Gastrocnemius medialis (tissue), 4 donors: ENCODE measurements at regions not wholly inside any gene's neighbourhood (a gene's known extent, or its start where the extent isn't known, plus 50 kb on each side); places are given as distances from the start of the nearest gene placed in this dataset.

Experiments used
- POLR2A ChIP-seq, 2 donors: fragments of 450-650 bp; IDR thresholded peaks; one replicate each; pipeline ENCODE4 v1.6.1; 2017; ENCODE audit warnings: antibody characterized with exemption in 2 of 2, mild to moderate bottlenecking in 2 of 2, moderate library complexity in 2 of 2
- TF ChIP-seq, protein P1 (sequence below), 5 experiments: fragments of 450-650 bp in 3 of 5; fragments of 200-600 bp in 2 of 5; sonication (generic) in 2 of 5; IDR thresholded peaks in 4 of 5; conservative IDR thresholded peaks in 1 of 5; 1 replicate in 4 of 5; 2 replicates in 1 of 5; pipeline ENCODE4 v1.5.1; 2016 to 2019; ENCODE audit warnings: antibody characterized with exemption in 5 of 5, mild to moderate bottlenecking in 3 of 5, moderate library complexity in 3 of 5

DNA sequence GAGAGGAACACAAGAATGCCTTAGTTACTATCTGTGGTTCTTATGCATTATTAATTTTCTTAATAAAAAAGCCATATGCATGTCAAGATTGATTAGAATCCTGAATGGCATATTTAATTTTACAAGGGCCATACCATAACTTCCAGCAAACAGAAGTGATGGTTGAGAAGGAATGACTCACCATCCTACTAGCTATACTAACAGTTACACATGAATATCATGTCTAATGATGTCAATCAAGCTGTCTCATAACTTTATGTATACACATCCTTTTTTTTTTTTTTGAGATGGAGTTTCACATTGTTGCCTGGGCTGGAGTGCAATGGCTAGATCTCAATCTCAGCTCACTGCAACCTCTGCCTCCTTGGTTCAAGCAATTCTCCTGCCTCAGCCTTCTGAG lies 1123.9 kb downstream of the NLGN4Y start:
- TF ChIP-seq, protein P1, sequence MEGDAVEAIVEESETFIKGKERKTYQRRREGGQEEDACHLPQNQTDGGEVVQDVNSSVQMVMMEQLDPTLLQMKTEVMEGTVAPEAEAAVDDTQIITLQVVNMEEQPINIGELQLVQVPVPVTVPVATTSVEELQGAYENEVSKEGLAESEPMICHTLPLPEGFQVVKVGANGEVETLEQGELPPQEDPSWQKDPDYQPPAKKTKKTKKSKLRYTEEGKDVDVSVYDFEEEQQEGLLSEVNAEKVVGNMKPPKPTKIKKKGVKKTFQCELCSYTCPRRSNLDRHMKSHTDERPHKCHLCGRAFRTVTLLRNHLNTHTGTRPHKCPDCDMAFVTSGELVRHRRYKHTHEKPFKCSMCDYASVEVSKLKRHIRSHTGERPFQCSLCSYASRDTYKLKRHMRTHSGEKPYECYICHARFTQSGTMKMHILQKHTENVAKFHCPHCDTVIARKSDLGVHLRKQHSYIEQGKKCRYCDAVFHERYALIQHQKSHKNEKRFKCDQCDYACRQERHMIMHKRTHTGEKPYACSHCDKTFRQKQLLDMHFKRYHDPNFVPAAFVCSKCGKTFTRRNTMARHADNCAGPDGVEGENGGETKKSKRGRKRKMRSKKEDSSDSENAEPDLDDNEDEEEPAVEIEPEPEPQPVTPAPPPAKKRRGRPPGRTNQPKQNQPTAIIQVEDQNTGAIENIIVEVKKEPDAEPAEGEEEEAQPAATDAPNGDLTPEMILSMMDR (IDR thresholded peaks at IDR 0.05 in 4 of 5, conservative IDR thresholded peaks at IDR 0.05 in 1 of 5), result no peak
- TF ChIP-seq POLR2A (IDR thresholded peaks at IDR 0.05), result no peak
